ENCODE measurements at regions not wholly inside any gene's neighbourhood (a gene's known extent, or its start where the extent isn't known, plus 50 kb on each side); places are given as distances from the start of the nearest gene placed in this dataset.

DNA sequence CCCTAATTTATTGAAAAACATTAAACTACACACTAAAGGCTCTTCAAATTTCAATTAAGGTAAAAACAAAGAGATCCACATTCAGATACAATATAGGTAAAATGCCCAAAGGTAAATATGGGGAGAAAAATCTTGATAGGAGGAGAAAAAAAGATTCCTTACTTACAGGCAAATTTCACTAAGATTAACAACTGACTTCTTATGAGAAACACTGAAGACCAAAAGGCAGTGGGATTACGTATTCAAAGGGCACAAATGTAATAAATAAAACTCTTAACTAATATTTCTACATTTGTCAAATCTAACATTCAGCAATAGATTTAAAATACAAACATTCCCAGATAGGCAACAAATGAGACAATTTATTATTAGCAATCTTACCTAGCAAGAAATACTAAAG lies 829.3 kb downstream of the SH3BGRL start:
- H3K4me3 ChIP-seq (ENCODE audit: insufficient read depth, low read depth, low read length), result no peak overlapping the region
- no peak overlapping the region for H2AK5ac ChIP-seq (ENCODE audit: low read depth, low read length)
- no peak overlapping the region for H3K4me2 ChIP-seq (ENCODE audit: low read depth, low read length)
- no peak overlapping the region for H2BK15ac ChIP-seq (ENCODE audit: low read depth, low read length)
- no peak for ATAC-seq (ENCODE audit: low read depth)
- H2BK120ac ChIP-seq (ENCODE audit: low read depth, low read length), result no peak overlapping the region
- WGBS, 2 experiments (ENCODE audit: extremely low coverage in 2 of 2, insufficient read length in 1 of 2), result no CpG with 5 or more reads among the region's 1 CpG
- TF ChIP-seq CHD1 (IDR thresholded peaks at IDR 0.05; ENCODE audit: low read depth, low read length), result no peak
- no peak for TF ChIP-seq MAZ (IDR thresholded peaks at IDR 0.05; ENCODE audit: borderline replicate concordance, low read depth, low read length)
- no peak for TF ChIP-seq RFX5 (IDR thresholded peaks at IDR 0.05; ENCODE audit: low read depth, low read length)
- TF ChIP-seq MAFK (IDR thresholded peaks at IDR 0.05; ENCODE audit: low read depth, low read length), result no peak
- TF ChIP-seq MXI1 (IDR thresholded peaks at IDR 0.05; ENCODE audit: borderline replicate concordance, low read depth, low read length), result no peak
- TF ChIP-seq SMC3 (IDR thresholded peaks at IDR 0.05; ENCODE audit: low read depth, low read length), result no peak
- no peak for TF ChIP-seq FOS (IDR thresholded peaks at IDR 0.05; ENCODE audit: low read depth, low read length)
- no peak for TF ChIP-seq BHLHE40 (IDR thresholded peaks at IDR 0.05; ENCODE audit: low read depth, low read length)
- TF ChIP-seq, protein P1, sequence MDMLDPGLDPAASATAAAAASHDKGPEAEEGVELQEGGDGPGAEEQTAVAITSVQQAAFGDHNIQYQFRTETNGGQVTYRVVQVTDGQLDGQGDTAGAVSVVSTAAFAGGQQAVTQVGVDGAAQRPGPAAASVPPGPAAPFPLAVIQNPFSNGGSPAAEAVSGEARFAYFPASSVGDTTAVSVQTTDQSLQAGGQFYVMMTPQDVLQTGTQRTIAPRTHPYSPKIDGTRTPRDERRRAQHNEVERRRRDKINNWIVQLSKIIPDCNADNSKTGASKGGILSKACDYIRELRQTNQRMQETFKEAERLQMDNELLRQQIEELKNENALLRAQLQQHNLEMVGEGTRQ (IDR thresholded peaks at IDR 0.05; ENCODE audit: low read depth, low read length), result no peak
- TF ChIP-seq RAD21 (IDR thresholded peaks at IDR 0.05; ENCODE audit: low read length), result no peak
- intact Hi-C loops (cut with micrococcal nuclease) (no loop called here), in situ Hi-C loops (cut with MboI; ENCODE audit: low sequenced_read_pairs) (no loop called here), dilution Hi-C loops (cut with HindIII; ENCODE audit: low sequenced_read_pairs, unreplicated experiment) (no loop called here)
- ChIA-PET POLR2A (ENCODE audit: unreplicated experiment) (no interaction called here), CTCF (no interaction called here)
- no peaks in the 10 kb centered on the region for H3K27me3 ChIP-seq (ENCODE audit: control insufficient read depth, insufficient read depth, low read length)
- H3K36me3 ChIP-seq (ENCODE audit: control insufficient read depth, insufficient read depth, low read length), result no peaks in the 10 kb centered on the region
- H3K14ac ChIP-seq (replicated peaks; ENCODE audit: low read depth, low read length), result no peak overlapping the region
- BruUV-seq (replicated peaks), result no TSS peak
- H3K23ac ChIP-seq (ENCODE audit: low read depth, low read length), result no peak overlapping the region
- no peaks in the 10 kb centered on the region for H3K4me1 ChIP-seq (ENCODE audit: control insufficient read depth, insufficient read depth, low read length)
- H3K9me3 ChIP-seq (ENCODE audit: control insufficient read depth, insufficient read depth, low read length), result peaks cover 4% of the 10 kb centered on the region; the same call in 1 of the 2 replicates
- no peak overlapping the region for H3K18ac ChIP-seq (ENCODE audit: low read depth, low read length)
- H3K56ac ChIP-seq (ENCODE audit: extremely low read depth, insufficient read depth, low read length), result no peak overlapping the region
- no peak for DNase-seq
- H4K8ac ChIP-seq (ENCODE audit: low read depth in 2 of 2, low read length in 2 of 2), result no peak overlapping the region
- H4K20me1 ChIP-seq (ENCODE audit: insufficient read depth, low read length), result no peaks in the 10 kb centered on the region
- H2AFZ ChIP-seq (replicated peaks; ENCODE audit: low read length, poor library complexity), result no peak overlapping the region
- H2BK20ac ChIP-seq (ENCODE audit: low read depth, low read length), result no peak overlapping the region
- H2BK5ac ChIP-seq (ENCODE audit: low read depth, low read length, poor library complexity, severe bottlenecking), result no peak overlapping the region
- H3K27ac ChIP-seq (ENCODE audit: insufficient read depth, low read length), result no peak overlapping the region
- no peaks in the 10 kb centered on the region for H3K9me1 ChIP-seq (ENCODE audit: insufficient read depth, low read length)
- H3K9ac ChIP-seq (ENCODE audit: low read depth, low read length), result no peak overlapping the region
- H3K79me1 ChIP-seq (ENCODE audit: low read depth in 1 of 2, low read length in 2 of 2), result no peaks in the 10 kb centered on the region
- H4K5ac ChIP-seq (ENCODE audit: low read depth, low read length), result no peak overlapping the region
- H4K91ac ChIP-seq (ENCODE audit: insufficient read depth, low read depth, low read length), result no peak overlapping the region
- no peak overlapping the region for H3K4ac ChIP-seq (ENCODE audit: low read depth, low read length)
- H2AK9ac ChIP-seq (replicated peaks; ENCODE audit: low read depth, low read length, poor library complexity), result no peak overlapping the region
